Suprapubic skin (tissue), 3 donors: ENCODE measurements at regions not wholly inside any gene's neighbourhood (a gene's known extent, or its start where the extent isn't known, plus 50 kb on each side); places are given as distances from the start of the nearest gene placed in this dataset.

Experiments
- CTCF ChIP-seq, 2 donors: fragments of 200-600 bp in 1 of 2; fragments of 450-650 bp in 1 of 2; sonication (generic) in 1 of 2; IDR thresholded peaks; one replicate each; pipeline ENCODE4 v1.5.1; 2016 to 2019; ENCODE audit warnings: antibody characterized with exemption in 2 of 2, mild to moderate bottlenecking in 1 of 2, moderate library complexity in 1 of 2
- EP300 ChIP-seq: sonication (generic); formaldehyde crosslinking; IDR thresholded peaks from one replicate; pipeline ENCODE4 v1.6.1; 2017; ENCODE audit warnings: antibody characterized with exemption
- POLR2A ChIP-seq, 2 donors: fragments of 450-650 bp; IDR thresholded peaks; one replicate each; pipeline ENCODE4 v1.6.1; 2017; ENCODE audit warnings: antibody characterized with exemption in 2 of 2, mild to moderate bottlenecking in 2 of 2, moderate library complexity in 2 of 2

GRCh38 chr17:79531191-79532095 lies 79.4 kb downstream of the RBFOX3 start:
- TF ChIP-seq CTCF (IDR thresholded peaks at IDR 0.05) (no peak), POLR2A (IDR thresholded peaks at IDR 0.05) (no peak), EP300 (no peak)
